ENCODE measurements at regions not wholly inside any gene's neighbourhood (a gene's known extent, or its start where the extent isn't known, plus 50 kb on each side); places are given as distances from the start of the nearest gene placed in this dataset.

DNA sequence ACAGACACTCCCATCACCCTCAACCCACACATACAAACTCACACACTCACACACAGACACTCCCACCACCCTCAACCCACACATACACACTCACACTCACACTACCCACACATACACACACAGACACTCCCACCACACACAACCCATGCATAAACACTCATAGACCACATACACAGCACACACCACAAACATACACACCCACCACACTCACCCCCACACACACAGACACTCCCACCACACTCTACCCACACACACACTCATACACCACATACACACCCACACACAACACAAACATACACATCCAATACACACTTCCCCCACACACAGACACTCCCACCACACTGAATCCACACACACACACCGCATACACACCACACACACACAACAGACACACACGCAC lies 521.2 kb downstream of the TCERG1L start:
- TF ChIP-seq, protein P1, sequence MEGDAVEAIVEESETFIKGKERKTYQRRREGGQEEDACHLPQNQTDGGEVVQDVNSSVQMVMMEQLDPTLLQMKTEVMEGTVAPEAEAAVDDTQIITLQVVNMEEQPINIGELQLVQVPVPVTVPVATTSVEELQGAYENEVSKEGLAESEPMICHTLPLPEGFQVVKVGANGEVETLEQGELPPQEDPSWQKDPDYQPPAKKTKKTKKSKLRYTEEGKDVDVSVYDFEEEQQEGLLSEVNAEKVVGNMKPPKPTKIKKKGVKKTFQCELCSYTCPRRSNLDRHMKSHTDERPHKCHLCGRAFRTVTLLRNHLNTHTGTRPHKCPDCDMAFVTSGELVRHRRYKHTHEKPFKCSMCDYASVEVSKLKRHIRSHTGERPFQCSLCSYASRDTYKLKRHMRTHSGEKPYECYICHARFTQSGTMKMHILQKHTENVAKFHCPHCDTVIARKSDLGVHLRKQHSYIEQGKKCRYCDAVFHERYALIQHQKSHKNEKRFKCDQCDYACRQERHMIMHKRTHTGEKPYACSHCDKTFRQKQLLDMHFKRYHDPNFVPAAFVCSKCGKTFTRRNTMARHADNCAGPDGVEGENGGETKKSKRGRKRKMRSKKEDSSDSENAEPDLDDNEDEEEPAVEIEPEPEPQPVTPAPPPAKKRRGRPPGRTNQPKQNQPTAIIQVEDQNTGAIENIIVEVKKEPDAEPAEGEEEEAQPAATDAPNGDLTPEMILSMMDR (IDR thresholded peaks at IDR 0.05) = no peak
- ATAC-seq (ENCODE audit: low FRiP score) = peak; percentile 41

DNA sequence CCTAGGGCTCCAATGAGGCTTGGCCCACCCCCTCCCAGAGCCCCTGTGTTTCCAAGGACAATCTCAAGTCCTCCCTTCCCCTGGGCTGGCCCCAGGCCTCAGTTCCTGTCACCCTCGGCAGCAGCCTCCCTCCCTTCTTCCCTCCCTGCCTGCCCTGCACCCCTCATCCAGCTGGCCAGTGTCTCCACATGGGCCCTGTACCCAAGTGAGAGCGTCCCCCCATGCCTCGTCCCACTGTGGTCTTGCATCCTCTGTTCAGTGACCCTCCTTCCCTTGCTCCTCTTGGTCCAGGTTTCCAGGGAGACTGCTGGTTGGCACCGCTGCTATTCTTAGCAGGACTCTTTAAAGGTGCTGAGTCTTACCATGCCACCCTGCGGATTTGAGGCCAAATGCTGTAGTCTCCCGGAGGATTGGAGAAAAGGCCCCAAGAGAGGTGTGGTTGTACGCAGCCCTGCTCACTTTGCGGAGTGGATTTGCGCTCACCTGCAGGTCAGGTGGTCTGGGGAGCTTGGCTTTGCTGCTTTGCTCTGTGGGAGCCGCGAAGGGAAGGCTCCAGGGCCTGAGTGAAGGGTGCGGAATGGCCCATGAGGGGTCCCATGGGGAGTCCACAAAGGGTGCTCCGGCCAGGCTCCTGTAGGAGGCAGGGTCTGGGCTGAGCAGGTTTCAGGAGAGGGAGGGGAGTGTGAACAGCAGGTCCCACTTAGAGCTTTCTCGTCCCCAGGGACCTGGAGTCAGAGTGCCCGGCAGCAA lies 519.2 kb downstream of the TCERG1L start:
- DNase-seq (ENCODE audit: low spot score) (no peak), ATAC-seq (ENCODE audit: low FRiP score) (no peak)
- TF ChIP-seq, protein P1 (IDR thresholded peaks at IDR 0.05) = no peak

More for the DNA sequence above, 521.2 kb downstream of the TCERG1L start:
- DNase-seq (ENCODE audit: low spot score) = no peak

DNA sequence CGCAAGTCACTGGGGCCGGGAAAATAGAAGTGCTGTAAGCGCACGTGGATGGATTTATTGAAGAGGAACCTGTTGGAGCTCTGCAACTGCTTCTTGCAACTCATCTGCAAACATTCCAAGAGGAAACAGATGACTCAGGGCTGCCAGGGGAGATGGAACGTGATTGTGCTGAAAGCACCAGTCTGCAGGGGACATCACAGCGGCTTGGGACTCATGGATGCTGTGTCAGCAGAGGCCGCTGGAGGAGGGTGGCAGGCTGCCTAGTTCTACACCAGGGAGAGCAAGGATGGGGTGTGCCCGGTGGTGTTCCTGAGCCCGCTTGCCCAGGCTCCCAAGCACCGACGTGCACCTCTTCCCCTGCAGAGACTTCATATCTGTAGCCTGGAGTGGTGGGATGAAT lies 515.7 kb downstream of the TCERG1L start:
- ATAC-seq (ENCODE audit: low FRiP score) (no peak), DNase-seq (ENCODE audit: low spot score) (no peak)
- TF ChIP-seq, protein P1 (IDR thresholded peaks at IDR 0.05) = no peak

DNA sequence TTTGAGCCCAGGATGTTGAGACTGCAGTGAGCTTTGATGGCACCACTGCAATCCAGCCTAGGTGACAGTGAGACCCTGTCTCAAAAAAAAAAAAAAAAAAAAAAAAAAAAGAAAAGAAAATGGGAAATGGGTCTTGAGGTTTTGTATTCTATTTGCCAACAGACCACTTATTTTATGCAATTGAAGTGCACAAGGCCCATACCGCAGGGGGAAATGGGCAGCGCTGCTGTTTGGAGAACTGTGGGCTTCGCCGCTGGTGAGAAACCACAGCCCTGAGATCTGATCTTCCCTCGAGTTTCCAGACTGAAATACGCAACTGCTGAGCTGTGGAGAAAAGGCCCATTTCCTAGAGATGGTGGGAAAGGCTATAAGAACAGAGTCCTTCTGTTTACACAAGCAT lies 512.0 kb downstream of the TCERG1L start:
- TF ChIP-seq, protein P1 (IDR thresholded peaks at IDR 0.05) = no peak
- DNase-seq (ENCODE audit: low spot score) (no peak), ATAC-seq (ENCODE audit: low FRiP score) (no peak)

GRCh38 chr10:130800281-130800680 lies 511.2 kb downstream of the TCERG1L start:
- ATAC-seq (ENCODE audit: low FRiP score) (no peak), DNase-seq (ENCODE audit: low spot score) (no peak)
- TF ChIP-seq, protein P1 (IDR thresholded peaks at IDR 0.05) = no peak

- TF ChIP-seq, protein P1 (IDR thresholded peaks at IDR 0.05) = no peak
- DNase-seq (ENCODE audit: low spot score) = no peak
- ATAC-seq (ENCODE audit: low FRiP score) = no peak
Measured at GRCh38 chr10:130801276-130801675, 510.2 kb downstream of the TCERG1L start.

DNA sequence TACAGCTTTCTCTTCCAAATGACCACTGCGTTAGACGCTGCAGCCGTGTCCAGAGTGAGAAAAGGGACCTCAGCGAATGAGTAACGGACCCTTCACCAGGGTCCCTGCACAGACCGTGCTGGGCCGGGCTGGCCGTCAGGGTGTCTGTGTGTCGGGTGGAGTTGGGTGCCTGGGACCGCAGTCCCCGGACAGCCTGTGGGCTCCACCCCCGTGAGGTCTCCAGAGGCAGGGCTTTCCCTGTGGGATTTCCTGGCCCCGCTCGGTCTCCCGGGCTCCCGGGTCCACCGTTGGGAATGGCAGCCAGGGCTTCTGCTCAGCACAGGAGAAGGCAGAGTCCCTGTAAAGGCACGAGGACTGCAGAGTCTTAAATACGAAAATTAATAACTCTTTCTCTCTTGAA lies 509.7 kb downstream of the TCERG1L start:
- no peak for DNase-seq (ENCODE audit: low spot score)
- no peak for ATAC-seq (ENCODE audit: low FRiP score)
- TF ChIP-seq, protein P1 (IDR thresholded peaks at IDR 0.05) = no peak
